PC-3 (cell line): ENCODE measurements at regions not wholly inside any gene's neighbourhood (a gene's known extent, or its start where the extent isn't known, plus 50 kb on each side); places are given as distances from the start of the nearest gene placed in this dataset.
A peak's percentile ranks its signal among the peaks of the same experiment; 100 is the strongest.

Experiments
- ATAC-seq: fragments of 200-7000 bp; cut with Tn5 transposase; 2 replicates; pipeline ENCODE4 v1.9.1; 2020; ENCODE audit warnings: mild to moderate bottlenecking, moderate library complexity
- BruUV-seq: library from RNA; stranded (reverse); fragments of 400-500 nt; replicated peaks from 2 replicates; lab custom pipeline; 2021; lab: Mats Ljungman, UMichigan
- CTCF ChIA-PET: fragments of 300-600 bp; sonication (Branson Sonifier 250); formaldehyde crosslinking; loops from one replicate; lab custom pipeline; 2022; ENCODE audit warnings: antibody characterized with exemption; lab: Charles Lee
- POLR2A ChIA-PET: fragments of 300-600 bp; sonication (Branson Sonifier 250); formaldehyde crosslinking; loops from one replicate; lab custom pipeline; 2022; ENCODE audit warnings: antibody characterized with exemption; ENCODE audit not compliant: unreplicated experiment; lab: Charles Lee
- DNase-seq: peaks from one replicate; pipeline ENCODE4 v3.0.0-alpha.2; 2015
- H2AFZ ChIP-seq: fragments of 300-600 bp; sonication (generic); 2 replicates; pipeline ENCODE4 v1.6.0; 2016; ENCODE audit warnings: antibody characterized with exemption, low read length
- H3F3A ChIP-seq: fragments of 300-600 bp; sonication (generic); one replicate; pipeline ENCODE4 v1.6.0; 2017; ENCODE audit warnings: antibody characterized with exemption, low read length, control low read depth, mild to moderate bottlenecking; ENCODE audit not compliant: unreplicated experiment
- H3K27ac ChIP-seq: fragments of 300-600 bp; sonication (generic); 2 replicates; pipeline ENCODE4 v1.5.1; 2016; ENCODE audit warnings: mild to moderate bottlenecking, low read length
- H3K27me3 ChIP-seq: fragments of 300-600 bp; sonication (generic); 2 replicates; pipeline ENCODE4 v1.6.1; 2016; ENCODE audit warnings: low read length, mixed read lengths
- H3K36me3 ChIP-seq: fragments of 300-600 bp; sonication (generic); 2 replicates; pipeline ENCODE4 v1.6.1; 2016; ENCODE audit warnings: low read depth, mixed run types, low read length, mixed read lengths
- H3K4me1 ChIP-seq: fragments of 300-600 bp; sonication (generic); 2 replicates; pipeline ENCODE4 v1.5.1; 2016; ENCODE audit warnings: low read length; ENCODE audit not compliant: insufficient read depth
- H3K4me2 ChIP-seq: fragments of 300-600 bp; sonication (generic); 2 replicates; pipeline ENCODE4 v1.6.0; 2016; ENCODE audit warnings: low read length
- H3K4me3 ChIP-seq: fragments of 300-600 bp; sonication (generic); 2 replicates; pipeline ENCODE4 v1.5.1; 2016; ENCODE audit warnings: mild to moderate bottlenecking, low read length, mixed read lengths
- H3K79me2 ChIP-seq: fragments of 300-600 bp; sonication (generic); 2 replicates; pipeline ENCODE4 v1.6.1; 2017; ENCODE audit warnings: low read length, mixed read lengths
- H3K9ac ChIP-seq: fragments of 300-600 bp; sonication (generic); 2 replicates; pipeline ENCODE4 v1.6.0; 2016; ENCODE audit warnings: mild to moderate bottlenecking, low read length
- H3K9me2 ChIP-seq: fragments of 300-600 bp; sonication (generic); replicated peaks from 2 replicates; pipeline ENCODE4 v1.6.1; 2016; ENCODE audit warnings: mixed run types, low read length, mixed read lengths
- H3K9me3 ChIP-seq: fragments of 300-600 bp; sonication (generic); 2 replicates; pipeline ENCODE4 v1.6.1; 2016; ENCODE audit warnings: low read length, mixed read lengths
- H4K20me1 ChIP-seq: fragments of 300-600 bp; sonication (generic); 2 replicates; pipeline ENCODE4 v1.6.1; 2016; ENCODE audit warnings: low read length, mixed read lengths
- EZH2 ChIP-seq: fragments of 300-600 bp; sonication (generic); IDR thresholded peaks from one replicate; pipeline ENCODE4 v1.6.1; 2017; ENCODE audit warnings: antibody characterized with exemption, mild to moderate bottlenecking, low read length; ENCODE audit not compliant: unreplicated experiment
- EZH2phosphoT487 ChIP-seq: fragments of 300-600 bp; sonication (generic); IDR thresholded peaks from 2 replicates; pipeline ENCODE4 v1.6.1; 2018; ENCODE audit warnings: mild to moderate bottlenecking, antibody characterized with exemption, low read length, borderline replicate concordance
- intact Hi-C: fragments of 100-400 bp; cut with micrococcal nuclease; formaldehyde crosslinking; loops from 2 replicates; pipeline ENCODE4 v1.9.0; 2023
- TF ChIP-seq, protein P1 (sequence below): fragments of 300-600 bp; sonication (generic); conservative IDR thresholded peaks from 2 replicates; pipeline ENCODE4 v1.5.1; 2017; ENCODE audit warnings: antibody characterized with exemption, low read depth, mild to moderate bottlenecking, low read length

DNA sequence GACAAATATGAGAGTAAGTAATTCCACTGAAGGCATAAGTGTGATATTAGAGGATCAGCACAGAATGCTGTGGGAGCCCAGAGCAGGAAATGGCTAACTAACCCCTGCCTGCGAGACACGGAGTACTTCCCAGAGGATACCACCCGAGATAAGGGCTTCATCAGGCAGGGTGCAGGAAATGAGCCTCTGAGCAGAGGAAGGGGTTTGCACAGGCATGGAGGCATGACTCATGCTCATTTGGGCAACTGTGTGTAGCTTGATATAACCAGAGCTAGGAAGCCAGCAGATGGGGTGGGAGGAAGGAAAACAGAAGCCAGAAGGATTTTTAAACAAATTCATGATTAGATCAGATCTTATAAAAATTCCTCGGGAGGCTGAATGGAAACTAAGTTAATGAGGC lies 70.0 kb upstream of the TSPAN5 start:
- ChIA-PET CTCF (no interaction called here), POLR2A (interaction anchor here (0.6 kb wide), 1 partner anchor 27 kb away, joined by 7 read pairs; no protein-coding TSS in a partner anchor)
- peaks cover 4% of the 10 kb centered on the region for H3F3A ChIP-seq
- no peaks in the 10 kb centered on the region for H3K27me3 ChIP-seq
- peak overlapping the region; percentile 65 for H3K27ac ChIP-seq
- H3K9me3 ChIP-seq, result no peaks in the 10 kb centered on the region
- TF ChIP-seq EZH2phosphoT487 (no peak), EZH2 (no peak)
- TF ChIP-seq, protein P1, sequence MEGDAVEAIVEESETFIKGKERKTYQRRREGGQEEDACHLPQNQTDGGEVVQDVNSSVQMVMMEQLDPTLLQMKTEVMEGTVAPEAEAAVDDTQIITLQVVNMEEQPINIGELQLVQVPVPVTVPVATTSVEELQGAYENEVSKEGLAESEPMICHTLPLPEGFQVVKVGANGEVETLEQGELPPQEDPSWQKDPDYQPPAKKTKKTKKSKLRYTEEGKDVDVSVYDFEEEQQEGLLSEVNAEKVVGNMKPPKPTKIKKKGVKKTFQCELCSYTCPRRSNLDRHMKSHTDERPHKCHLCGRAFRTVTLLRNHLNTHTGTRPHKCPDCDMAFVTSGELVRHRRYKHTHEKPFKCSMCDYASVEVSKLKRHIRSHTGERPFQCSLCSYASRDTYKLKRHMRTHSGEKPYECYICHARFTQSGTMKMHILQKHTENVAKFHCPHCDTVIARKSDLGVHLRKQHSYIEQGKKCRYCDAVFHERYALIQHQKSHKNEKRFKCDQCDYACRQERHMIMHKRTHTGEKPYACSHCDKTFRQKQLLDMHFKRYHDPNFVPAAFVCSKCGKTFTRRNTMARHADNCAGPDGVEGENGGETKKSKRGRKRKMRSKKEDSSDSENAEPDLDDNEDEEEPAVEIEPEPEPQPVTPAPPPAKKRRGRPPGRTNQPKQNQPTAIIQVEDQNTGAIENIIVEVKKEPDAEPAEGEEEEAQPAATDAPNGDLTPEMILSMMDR, result no peak
- peak overlapping the region; percentile 15; the same call in 1 of the 2 replicates for H2AFZ ChIP-seq
- intact Hi-C loops, result no loop called here
- H3K4me2 ChIP-seq, result peak overlapping the region; percentile 78
- no TSS peak for BruUV-seq
- DNase-seq, result peak; percentile 85
- H3K4me1 ChIP-seq, result peaks cover 21% of the 10 kb centered on the region
- H3K79me2 ChIP-seq, result no peaks in the 10 kb centered on the region
- 0 out of 2 replicates have a peak overlapping the region, but pooled peaks have one; percentile 24 for H3K9ac ChIP-seq
- peak; percentile 99 for ATAC-seq
- H4K20me1 ChIP-seq, result no peaks in the 10 kb centered on the region
- H3K36me3 ChIP-seq, result no peaks in the 10 kb centered on the region
- no peaks in the 10 kb centered on the region for H3K9me2 ChIP-seq
- peak overlapping the region; percentile 38; the same call in 1 of the 2 replicates for H3K4me3 ChIP-seq

- CTCF ChIA-PET, result no interaction called here
- peak overlapping the region; percentile 46 for H3K9ac ChIP-seq
- no TSS peak for BruUV-seq
- DNase-seq, result peak; percentile 81
- intact Hi-C loops, result loop anchor here (2.0 to 5.0 kb wide), 3 partner anchors 35 to 207 kb away; partner anchors contain the start of gene EIF4E
- H3K4me2 ChIP-seq, result peak overlapping the region; percentile 79
- peak; percentile 92 for ATAC-seq
- no peaks in the 10 kb centered on the region for H3K79me2 ChIP-seq
- H4K20me1 ChIP-seq, result no peaks in the 10 kb centered on the region
- peaks cover 25% of the 10 kb centered on the region for H3K4me1 ChIP-seq
- no peak overlapping the region for H2AFZ ChIP-seq
- H3K27me3 ChIP-seq, result no peaks in the 10 kb centered on the region
- no peaks in the 10 kb centered on the region for H3K9me3 ChIP-seq
- peaks cover 8% of the 10 kb centered on the region for H3F3A ChIP-seq
- no peaks in the 10 kb centered on the region for H3K9me2 ChIP-seq
- H3K36me3 ChIP-seq, result no peaks in the 10 kb centered on the region
- no peak for TF ChIP-seq EZH2
- TF ChIP-seq, protein P1, result no peak
- TF ChIP-seq EZH2phosphoT487, result no peak
- POLR2A ChIA-PET, result no interaction called here
- peak overlapping the region; percentile 51; the same call in 1 of the 2 replicates for H3K4me3 ChIP-seq
- peak overlapping the region; percentile 90 for H3K27ac ChIP-seq
Measured at GRCh38 chr4:98722000-98722399, 63.6 kb upstream of the TSPAN5 start.

GRCh38 chr4:98720871-98721480 lies 62.6 kb upstream of the TSPAN5 start:
- Histone ChIP-seq H3K27ac (peak overlapping the region; percentile 90), H3K9me2 (no peaks in the 10 kb centered on the region), H3K4me3 (peak overlapping the region; percentile 51; the same call in 1 of the 2 replicates), H3K4me2 (peak overlapping the region; percentile 79), H3K9ac (peak overlapping the region; percentile 46), H3K27me3 (no peaks in the 10 kb centered on the region), H3K9me3 (no peaks in the 10 kb centered on the region), H3K36me3 (no peaks in the 10 kb centered on the region), H3K79me2 (no peaks in the 10 kb centered on the region), H3K4me1 (peaks cover 25% of the 10 kb centered on the region), H2AFZ (no peak overlapping the region), H4K20me1 (no peaks in the 10 kb centered on the region), H3F3A (peaks cover 8% of the 10 kb centered on the region)
- DNase-seq (peak; percentile 91), ATAC-seq (peak; percentile 75)
- intact Hi-C loops, result loop anchor here (2.0 to 5.0 kb wide), 2 partner anchors 34 to 66 kb away; no protein-coding TSS in a partner anchor
- ChIA-PET CTCF (no interaction called here), POLR2A (interaction anchor here (0.7 kb wide), 1 partner anchor 63 kb away, joined by 3 read pairs; the partner anchor contains the start of gene TSPAN5)
- BruUV-seq, result no TSS peak
- TF ChIP-seq, protein P1, result no peak
- TF ChIP-seq EZH2 (no peak), EZH2phosphoT487 (no peak)
